ENCODE measurements at regions not wholly inside any gene's neighbourhood (a gene's known extent, or its start where the extent isn't known, plus 50 kb on each side); places are given as distances from the start of the nearest gene placed in this dataset.
A peak's percentile ranks its signal among the peaks of the same experiment; 100 is the strongest.

DNA sequence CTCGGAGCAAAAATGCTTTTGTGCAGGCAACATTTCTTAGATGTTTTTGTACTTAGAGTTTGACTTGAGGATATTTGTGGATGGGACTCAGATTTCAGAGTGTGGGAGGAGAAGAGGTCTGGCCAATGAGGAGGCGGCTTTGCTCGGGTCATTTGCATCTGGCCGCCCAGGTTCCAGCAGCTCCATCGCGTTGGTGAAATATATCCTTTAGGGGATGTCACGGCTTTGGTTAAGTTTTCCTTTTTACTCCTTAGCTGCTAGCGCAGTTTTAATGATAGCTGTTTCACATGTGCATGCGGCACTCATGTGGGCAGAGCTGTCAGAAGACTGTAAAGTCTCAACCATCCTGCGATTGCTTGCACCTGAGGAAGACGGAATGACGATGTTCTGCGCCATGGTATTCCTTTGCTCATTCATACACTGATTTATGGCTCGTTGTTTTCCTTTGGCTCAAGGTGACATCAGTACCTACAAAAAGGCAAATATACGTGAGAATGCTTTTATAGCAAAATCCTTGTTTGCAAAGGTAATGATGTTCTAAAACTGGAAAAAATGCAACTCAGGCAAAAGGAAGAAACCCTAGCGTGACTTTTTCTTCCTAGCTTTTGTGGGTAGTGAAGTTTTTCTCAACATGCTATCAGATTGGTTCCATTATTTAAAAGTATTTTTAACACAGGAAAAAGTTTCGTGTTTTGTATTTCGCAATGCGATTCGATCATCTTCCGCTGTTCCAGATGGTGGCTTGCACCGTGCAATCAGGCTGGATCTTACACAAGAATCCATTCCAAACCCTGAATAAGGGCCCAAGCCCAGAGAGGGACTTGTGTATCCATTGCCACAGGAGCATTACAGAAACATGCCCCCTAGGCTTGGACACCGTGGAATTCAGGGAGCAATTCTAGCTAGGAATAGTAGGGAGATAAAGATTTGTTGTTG lies 70.5 kb upstream of the ZNF516 start:
- Histone ChIP-seq H3K36me3 (ENCODE audit: insufficient read depth, low read length) (no peaks in the 10 kb centered on the region), H3K4me1 (ENCODE audit: insufficient read depth, low read length) (no peaks in the 10 kb centered on the region), H3K4me3 (ENCODE audit: low read length in 2 of 2) (no peak overlapping the region), H3K27ac (ENCODE audit: low read depth, low read length) (no peak overlapping the region), H3K27me3 (ENCODE audit: insufficient read depth, low read length) (no peaks in the 10 kb centered on the region), H3K9me3 (ENCODE audit: control insufficient read depth in 1 of 2, low read length in 2 of 2) (no peaks in the 10 kb centered on the region)
- POLR2A ChIA-PET (ENCODE audit: partially characterized antibody) = no interaction called here
- Mint-ChIP-seq H3K4me3 (peak overlapping the region in 4 of 8 donors; percentile 1 to 40 (median 11)), H3K36me3 (no peaks in the 10 kb centered on the region), H3K27me3 (peaks cover 21 to 27% of the 10 kb centered on the region in 2 donors), H3K9me3 (peaks cover 0 to 5% (median 0%) of the 10 kb centered on the region in 8 donors), H3K4me1 (peaks cover 0 to 2% (median 0%) of the 10 kb centered on the region in 4 donors), H3K27ac (peak overlapping the region in 1 of 7 donors; percentile 15)
- no peak for DNase-seq
- intact Hi-C loops (cut with micrococcal nuclease) = no loop called here
- CTCF ChIA-PET (ENCODE audit: partially characterized antibody) = no interaction called here

DNA sequence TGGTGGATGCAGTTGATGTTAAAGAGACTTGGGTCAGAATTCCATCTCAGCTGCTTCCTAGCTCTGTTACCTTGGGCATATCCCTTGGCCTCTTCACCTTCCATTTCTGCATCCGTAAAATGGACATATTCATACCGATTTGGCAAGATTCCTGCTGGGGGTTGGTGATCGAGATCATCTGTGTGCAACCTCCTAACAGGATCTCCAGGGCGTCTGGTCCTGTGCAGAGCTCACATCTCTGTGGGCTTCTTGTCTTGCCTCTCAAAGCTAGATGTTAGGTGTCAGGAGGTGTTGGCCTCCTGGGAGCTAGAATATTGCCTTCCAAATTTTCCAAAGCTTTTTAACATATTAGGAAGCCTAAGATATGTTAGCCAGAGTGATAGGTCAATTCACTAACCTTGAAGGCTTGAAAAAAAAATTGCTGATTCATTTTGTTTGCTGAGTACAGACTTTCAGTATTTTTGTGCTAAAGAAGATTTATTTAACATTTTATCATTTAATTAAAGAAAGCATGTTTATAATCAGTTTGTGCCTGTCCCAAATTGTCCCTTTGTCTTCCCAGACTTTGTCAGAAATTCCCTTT lies 69.7 kb upstream of the ZNF516 start:
- Histone ChIP-seq H3K4me1 (ENCODE audit: insufficient read depth, low read length) (no peaks in the 10 kb centered on the region), H3K27ac (ENCODE audit: low read depth, low read length) (no peak overlapping the region), H3K9me3 (ENCODE audit: control insufficient read depth in 1 of 2, low read length in 2 of 2) (no peaks in the 10 kb centered on the region), H3K36me3 (ENCODE audit: insufficient read depth, low read length) (no peaks in the 10 kb centered on the region), H3K4me3 (ENCODE audit: low read length in 2 of 2) (no peak overlapping the region), H3K27me3 (ENCODE audit: insufficient read depth, low read length) (no peaks in the 10 kb centered on the region)
- no peaks in the 10 kb centered on the region for H3K36me3 Mint-ChIP-seq
- H3K27me3 Mint-ChIP-seq = peaks cover 20 to 26% of the 10 kb centered on the region in 2 donors
- POLR2A ChIA-PET (ENCODE audit: partially characterized antibody) = no interaction called here
- intact Hi-C loops (cut with micrococcal nuclease) = no loop called here
- H3K4me1 Mint-ChIP-seq = peaks cover 0 to 2% (median 0%) of the 10 kb centered on the region in 4 donors
- peaks cover 0 to 3% (median under 1%) of the 10 kb centered on the region in 8 donors for H3K9me3 Mint-ChIP-seq
- DNase-seq = no peak
- no peak overlapping the region for H3K27ac Mint-ChIP-seq
- CTCF ChIA-PET (ENCODE audit: partially characterized antibody) = no interaction called here
- no peak overlapping the region for H3K4me3 Mint-ChIP-seq

DNA sequence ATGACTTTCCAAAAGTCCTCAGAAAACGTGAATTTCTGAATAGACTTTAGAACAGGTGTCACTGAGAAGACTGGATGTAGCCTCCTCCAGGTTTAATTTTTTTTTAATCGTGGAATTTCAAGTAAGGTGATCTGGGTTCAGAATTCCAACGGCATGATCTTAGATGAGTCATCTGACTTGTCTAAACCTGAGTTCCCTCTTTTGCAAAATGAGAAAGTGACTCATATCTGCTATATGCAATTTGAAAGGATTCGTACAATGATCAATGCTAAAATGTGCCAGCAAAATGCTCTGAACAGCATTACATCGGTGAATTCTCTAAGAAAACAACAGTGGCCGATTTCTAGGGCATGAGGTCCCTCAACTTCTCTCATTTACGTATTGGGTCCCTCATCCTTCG lies 69.1 kb upstream of the ZNF516 start:
- no peaks in the 10 kb centered on the region for H3K9me3 ChIP-seq (ENCODE audit: control insufficient read depth in 1 of 2, low read length in 2 of 2)
- no peak for DNase-seq
- H3K36me3 ChIP-seq (ENCODE audit: insufficient read depth, low read length) = no peaks in the 10 kb centered on the region
- Mint-ChIP-seq H3K36me3 (no peaks in the 10 kb centered on the region), H3K4me1 (peaks cover 0 to 2% (median 0%) of the 10 kb centered on the region in 4 donors), H3K27ac (no peak overlapping the region), H3K4me3 (no peak overlapping the region), H3K9me3 (peaks cover 0 to 3% (median under 1%) of the 10 kb centered on the region in 8 donors), H3K27me3 (peaks cover 15 to 24% of the 10 kb centered on the region in 2 donors)
- ChIA-PET CTCF (ENCODE audit: partially characterized antibody) (no interaction called here), POLR2A (ENCODE audit: partially characterized antibody) (no interaction called here)
- no peak overlapping the region for H3K4me3 ChIP-seq (ENCODE audit: low read length in 2 of 2)
- intact Hi-C loops (cut with micrococcal nuclease) = no loop called here
- H3K27ac ChIP-seq (ENCODE audit: low read depth, low read length) = no peak overlapping the region
- H3K27me3 ChIP-seq (ENCODE audit: insufficient read depth, low read length) = no peaks in the 10 kb centered on the region
- H3K4me1 ChIP-seq (ENCODE audit: insufficient read depth, low read length) = no peaks in the 10 kb centered on the region

DNA sequence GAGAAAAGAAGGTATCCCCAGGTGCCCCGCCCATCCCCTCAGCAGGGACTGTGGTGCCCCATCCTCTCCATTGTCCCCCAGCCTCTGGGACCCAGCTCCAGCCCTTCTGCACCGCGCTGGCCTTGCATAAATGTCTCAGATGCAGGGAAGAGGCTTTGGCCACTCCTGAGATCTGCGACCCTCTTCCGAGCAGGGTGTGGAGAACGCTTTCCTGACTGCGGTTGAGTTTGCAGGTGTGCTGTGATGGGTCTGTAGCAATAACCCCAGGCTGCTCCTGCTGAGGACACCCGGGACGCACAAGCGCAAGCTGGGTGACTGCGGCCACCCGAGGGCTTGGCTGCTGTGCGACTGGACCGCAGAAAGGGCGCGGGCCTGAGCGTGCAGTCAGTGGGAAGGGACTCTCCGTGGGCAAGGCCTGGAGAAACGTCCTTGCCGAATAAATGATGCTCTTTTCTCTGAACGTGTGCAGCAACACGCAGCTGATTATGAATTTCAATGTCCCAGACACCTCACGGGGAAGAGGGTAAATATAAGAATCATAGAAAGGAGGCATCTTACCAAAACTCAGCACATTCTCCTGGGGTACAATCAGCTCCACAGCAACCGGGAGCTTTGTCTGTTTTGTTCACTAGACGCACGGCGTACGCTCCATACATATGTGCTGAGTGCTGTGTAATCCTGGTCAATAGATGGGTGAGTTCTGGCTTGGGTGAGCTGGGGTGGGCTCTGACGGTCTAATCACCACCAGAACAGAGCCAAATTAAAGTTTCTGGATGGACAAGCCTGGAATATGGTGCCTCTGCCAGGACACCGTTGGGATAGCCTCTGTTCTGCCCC lies 67.5 kb upstream of the ZNF516 start:
- H3K27ac ChIP-seq (ENCODE audit: low read depth, low read length) = no peak overlapping the region
- H3K4me1 ChIP-seq (ENCODE audit: insufficient read depth, low read length) = no peaks in the 10 kb centered on the region
- DNase-seq = no peak
- no peak overlapping the region for H3K4me3 ChIP-seq (ENCODE audit: low read length in 2 of 2)
- H3K27me3 ChIP-seq (ENCODE audit: insufficient read depth, low read length) = no peaks in the 10 kb centered on the region
- CTCF ChIA-PET (ENCODE audit: partially characterized antibody) = no interaction called here
- Mint-ChIP-seq H3K27me3 (peaks cover 14% of the 10 kb centered on the region in 2 donors), H3K27ac (no peak overlapping the region), H3K9me3 (peaks cover 0 to 3% (median under 1%) of the 10 kb centered on the region in 8 donors), H3K4me3 (no peak overlapping the region), H3K36me3 (no peaks in the 10 kb centered on the region), H3K4me1 (peaks cover 0 to 2% (median 0%) of the 10 kb centered on the region in 4 donors)
- POLR2A ChIA-PET (ENCODE audit: partially characterized antibody) = no interaction called here
- H3K9me3 ChIP-seq (ENCODE audit: control insufficient read depth in 1 of 2, low read length in 2 of 2) = no peaks in the 10 kb centered on the region
- intact Hi-C loops (cut with micrococcal nuclease) = no loop called here
- H3K36me3 ChIP-seq (ENCODE audit: insufficient read depth, low read length) = no peaks in the 10 kb centered on the region

DNA sequence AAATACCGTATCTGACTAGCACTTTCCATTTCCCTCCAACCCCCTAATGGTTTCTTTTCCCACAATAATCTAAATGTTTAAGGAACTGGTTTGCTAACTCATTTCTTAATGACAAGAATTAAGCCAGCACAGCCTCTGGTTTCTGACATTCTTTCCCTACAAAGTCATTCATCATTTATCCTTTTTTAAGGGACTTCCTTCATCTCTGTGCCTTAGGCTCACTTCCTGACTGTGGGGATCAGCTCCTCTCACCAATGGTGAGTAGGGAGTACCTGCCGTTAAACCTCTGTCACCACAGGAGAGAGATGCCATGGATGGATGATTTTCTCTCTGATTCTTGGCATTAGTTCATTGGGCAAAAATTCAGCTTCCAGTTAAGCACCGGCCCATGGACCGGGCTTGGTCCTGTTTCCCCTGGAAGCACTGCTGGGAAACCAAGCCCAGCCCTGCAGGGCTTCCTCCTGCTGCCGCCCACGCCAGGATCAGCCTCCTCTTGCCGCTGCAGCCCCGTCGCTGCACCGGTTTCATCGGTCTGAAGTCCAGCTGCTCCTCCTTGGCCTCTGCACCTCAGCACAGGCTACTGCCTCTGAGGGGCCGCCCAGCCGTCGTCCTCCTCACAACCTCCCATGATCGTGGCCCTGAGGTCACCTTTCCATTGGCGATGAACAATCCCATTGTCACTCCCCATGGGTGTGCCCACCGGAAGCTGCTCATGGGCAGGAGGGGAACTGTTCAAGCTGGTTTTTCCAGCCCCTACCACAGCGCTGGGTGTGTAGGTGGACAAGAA lies 64.0 kb upstream of the ZNF516 start:
- no peak overlapping the region for H3K4me3 ChIP-seq (ENCODE audit: low read length in 2 of 2)
- no peaks in the 10 kb centered on the region for H3K27me3 ChIP-seq (ENCODE audit: insufficient read depth, low read length)
- no peak for DNase-seq
- ChIA-PET CTCF (ENCODE audit: partially characterized antibody) (no interaction called here), POLR2A (ENCODE audit: partially characterized antibody) (no interaction called here)
- H3K27ac Mint-ChIP-seq = no peak overlapping the region
- no peak overlapping the region for H3K27ac ChIP-seq (ENCODE audit: low read depth, low read length)
- no peaks in the 10 kb centered on the region for H3K4me1 Mint-ChIP-seq
- intact Hi-C loops (cut with micrococcal nuclease) = no loop called here
- H3K4me3 Mint-ChIP-seq = no peak overlapping the region
- H3K36me3 Mint-ChIP-seq = no peaks in the 10 kb centered on the region
- no peaks in the 10 kb centered on the region for H3K4me1 ChIP-seq (ENCODE audit: insufficient read depth, low read length)
- H3K36me3 ChIP-seq (ENCODE audit: insufficient read depth, low read length) = no peaks in the 10 kb centered on the region
- H3K9me3 Mint-ChIP-seq = peaks cover 0 to 5% (median under 1%) of the 10 kb centered on the region in 8 donors
- no peaks in the 10 kb centered on the region for H3K9me3 ChIP-seq (ENCODE audit: control insufficient read depth in 1 of 2, low read length in 2 of 2)
- H3K27me3 Mint-ChIP-seq = peaks cover 8 to 11% of the 10 kb centered on the region in 2 donors

DNA sequence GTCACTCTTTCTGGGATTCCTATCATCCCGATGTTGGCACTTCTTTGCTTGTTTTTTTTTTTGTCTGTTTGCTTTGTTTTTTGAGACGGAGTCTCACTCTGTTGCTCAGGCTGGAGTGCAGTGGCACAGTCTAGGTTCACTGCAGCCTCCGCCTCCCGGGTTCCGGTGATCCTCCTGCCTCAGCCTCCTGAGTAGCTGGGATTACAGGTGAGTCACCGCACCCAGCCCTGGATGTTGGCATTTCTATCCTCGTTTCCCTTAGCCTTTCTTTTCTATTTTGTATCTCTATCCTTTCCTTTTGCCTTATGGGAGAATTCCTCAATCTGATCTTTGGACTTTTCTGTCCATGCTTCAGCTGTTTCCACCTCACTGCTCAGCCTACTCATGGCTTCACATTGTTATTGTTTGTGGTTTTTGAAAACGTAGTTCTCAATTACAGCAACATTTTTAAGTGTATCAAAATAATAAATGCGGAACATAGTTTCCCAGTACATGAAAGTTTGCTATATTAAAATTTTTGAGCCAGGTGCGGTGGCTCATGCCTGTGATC lies 62.1 kb upstream of the ZNF516 start:
- Histone ChIP-seq H3K4me1 (ENCODE audit: insufficient read depth, low read length) (no peaks in the 10 kb centered on the region), H3K4me3 (ENCODE audit: low read length in 2 of 2) (no peak overlapping the region), H3K36me3 (ENCODE audit: insufficient read depth, low read length) (no peaks in the 10 kb centered on the region), H3K27me3 (ENCODE audit: insufficient read depth, low read length) (no peaks in the 10 kb centered on the region), H3K9me3 (ENCODE audit: control insufficient read depth in 1 of 2, low read length in 2 of 2) (no peaks in the 10 kb centered on the region), H3K27ac (ENCODE audit: low read depth, low read length) (no peak overlapping the region)
- CTCF ChIA-PET (ENCODE audit: partially characterized antibody) = no interaction called here
- POLR2A ChIA-PET (ENCODE audit: partially characterized antibody) = no interaction called here
- Mint-ChIP-seq H3K27ac (no peak overlapping the region), H3K4me3 (no peak overlapping the region), H3K9me3 (peaks cover 0 to 5% (median 0%) of the 10 kb centered on the region in 8 donors), H3K4me1 (no peaks in the 10 kb centered on the region), H3K27me3 (peaks cover 5 to 6% of the 10 kb centered on the region in 2 donors), H3K36me3 (no peaks in the 10 kb centered on the region)
- intact Hi-C loops (cut with micrococcal nuclease) = no loop called here
- no peak for DNase-seq
